SK-N-SH treated with all-trans-retinoic acid at 6 μM for 48 hours (cell line): ENCODE measurements at regions not wholly inside any gene's neighbourhood (a gene's known extent, or its start where the extent isn't known, plus 50 kb on each side); places are given as distances from the start of the nearest gene placed in this dataset.

Source experiments
- ATAC-seq: fragments of 200-7000 bp; cut with Tn5 transposase; 3 replicates; pipeline ENCODE4 v1.9.1; 2020; ENCODE audit warnings: mild to moderate bottlenecking, moderate library complexity
- ARNTL ChIP-seq: fragments of 450-650 bp; formaldehyde crosslinking; IDR thresholded peaks from 2 replicates; pipeline ENCODE4 v1.5.0; 2020; ENCODE audit warnings: low read depth, mild to moderate bottlenecking, moderate library complexity, borderline replicate concordance
- BACH2 ChIP-seq: fragments of 250-450 bp; sonication (Bioruptor Pico); IDR thresholded peaks from 2 replicates; pipeline ENCODE4 v1.9.0; 2021; ENCODE audit warnings: mild to moderate bottlenecking, borderline replicate concordance
- CREB5 ChIP-seq: fragments of 250-450 bp; sonication (Bioruptor Pico); IDR thresholded peaks from 2 replicates; pipeline ENCODE4 v1.5.1; 2020; ENCODE audit warnings: low read depth, mild to moderate bottlenecking, moderate library complexity
- CSDC2 ChIP-seq: fragments of 250-450 bp; sonication (Bioruptor Pico); IDR thresholded peaks from 2 replicates; pipeline ENCODE4 v1.5.0; 2020; ENCODE audit warnings: mild to moderate bottlenecking, moderate library complexity
- CSRNP3 ChIP-seq: fragments of 250-450 bp; sonication (Bioruptor Pico); IDR thresholded peaks from 2 replicates; pipeline ENCODE4 v1.5.1; 2021; ENCODE audit warnings: mild to moderate bottlenecking, moderate library complexity
- GLIS3 ChIP-seq: fragments of 250-450 bp; sonication (Bioruptor Pico); IDR thresholded peaks from 2 replicates; pipeline ENCODE4 v1.5.0; 2020; ENCODE audit warnings: mild to moderate bottlenecking, moderate library complexity
- PATZ1 ChIP-seq: fragments of 250-450 bp; sonication (Bioruptor Pico); IDR thresholded peaks from 2 replicates; pipeline ENCODE4 v1.8.0; 2020; ENCODE audit warnings: mild to moderate bottlenecking, moderate library complexity, borderline replicate concordance
- POU6F1 ChIP-seq: fragments of 250-450 bp; sonication (Bioruptor Pico); IDR thresholded peaks from 2 replicates; pipeline ENCODE4 v1.8.0; 2021; ENCODE audit warnings: low read depth, mild to moderate bottlenecking, moderate library complexity, borderline replicate concordance
- PPARA ChIP-seq: fragments of 250-450 bp; sonication (Bioruptor Pico); IDR thresholded peaks from 2 replicates; pipeline ENCODE4 v1.5.0; 2020; ENCODE audit warnings: mild to moderate bottlenecking, borderline replicate concordance
- RARB ChIP-seq: fragments of 250-450 bp; sonication (Bioruptor Pico); IDR thresholded peaks from 2 replicates; pipeline ENCODE4 v1.8.0; 2021; ENCODE audit warnings: mild to moderate bottlenecking, moderate library complexity
- ZC3H10 ChIP-seq: fragments of 250-450 bp; sonication (Bioruptor Pico); IDR thresholded peaks from 2 replicates; pipeline ENCODE4 v1.5.1; 2021; ENCODE audit warnings: mild to moderate bottlenecking, moderate library complexity
- ZFP3 ChIP-seq: fragments of 250-450 bp; sonication (Bioruptor Pico); IDR thresholded peaks from 2 replicates; pipeline ENCODE4 v1.5.0; 2020; ENCODE audit warnings: mild to moderate bottlenecking, moderate library complexity
- ZFP30 ChIP-seq: fragments of 450-650 bp; formaldehyde crosslinking; IDR thresholded peaks from 2 replicates; pipeline ENCODE4 v1.5.0; 2022; ENCODE audit warnings: mild to moderate bottlenecking, moderate library complexity
- ZNF565 ChIP-seq: fragments of 450-650 bp; formaldehyde crosslinking; conservative IDR thresholded peaks from 2 replicates; pipeline ENCODE4 v1.5.0; 2020; ENCODE audit warnings: low read depth, mild to moderate bottlenecking, moderate library complexity
- ZNF8 ChIP-seq: fragments of 450-650 bp; formaldehyde crosslinking; IDR thresholded peaks from 2 replicates; pipeline ENCODE4 v1.5.0; 2020; ENCODE audit warnings: mild to moderate bottlenecking, moderate library complexity
- TF ChIP-seq, protein P1 (sequence below): fragments of 250-450 bp; sonication (Bioruptor Pico); IDR thresholded peaks from 2 replicates; pipeline ENCODE4 v1.5.0; 2020; ENCODE audit warnings: mild to moderate bottlenecking, moderate library complexity

DNA sequence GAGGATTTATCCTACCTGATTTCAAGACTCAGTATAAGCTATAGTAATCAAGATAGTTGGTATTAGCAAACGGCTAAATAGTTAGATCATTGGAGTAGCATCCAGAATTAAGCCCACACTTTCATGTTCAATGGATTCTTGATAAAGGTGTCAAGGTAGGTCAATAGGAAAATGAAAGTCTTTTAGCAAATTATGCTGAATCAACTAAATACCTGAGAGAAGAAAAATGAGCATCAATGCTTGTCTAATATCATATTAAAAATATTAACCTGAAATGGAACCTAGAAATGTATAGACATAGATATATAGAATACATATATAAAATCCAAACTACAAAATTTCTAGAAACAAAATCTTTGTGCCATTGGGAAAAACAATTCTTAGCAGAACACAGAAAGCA lies 685.6 kb downstream of the DTWD2 start:
- TF ChIP-seq, protein P1, sequence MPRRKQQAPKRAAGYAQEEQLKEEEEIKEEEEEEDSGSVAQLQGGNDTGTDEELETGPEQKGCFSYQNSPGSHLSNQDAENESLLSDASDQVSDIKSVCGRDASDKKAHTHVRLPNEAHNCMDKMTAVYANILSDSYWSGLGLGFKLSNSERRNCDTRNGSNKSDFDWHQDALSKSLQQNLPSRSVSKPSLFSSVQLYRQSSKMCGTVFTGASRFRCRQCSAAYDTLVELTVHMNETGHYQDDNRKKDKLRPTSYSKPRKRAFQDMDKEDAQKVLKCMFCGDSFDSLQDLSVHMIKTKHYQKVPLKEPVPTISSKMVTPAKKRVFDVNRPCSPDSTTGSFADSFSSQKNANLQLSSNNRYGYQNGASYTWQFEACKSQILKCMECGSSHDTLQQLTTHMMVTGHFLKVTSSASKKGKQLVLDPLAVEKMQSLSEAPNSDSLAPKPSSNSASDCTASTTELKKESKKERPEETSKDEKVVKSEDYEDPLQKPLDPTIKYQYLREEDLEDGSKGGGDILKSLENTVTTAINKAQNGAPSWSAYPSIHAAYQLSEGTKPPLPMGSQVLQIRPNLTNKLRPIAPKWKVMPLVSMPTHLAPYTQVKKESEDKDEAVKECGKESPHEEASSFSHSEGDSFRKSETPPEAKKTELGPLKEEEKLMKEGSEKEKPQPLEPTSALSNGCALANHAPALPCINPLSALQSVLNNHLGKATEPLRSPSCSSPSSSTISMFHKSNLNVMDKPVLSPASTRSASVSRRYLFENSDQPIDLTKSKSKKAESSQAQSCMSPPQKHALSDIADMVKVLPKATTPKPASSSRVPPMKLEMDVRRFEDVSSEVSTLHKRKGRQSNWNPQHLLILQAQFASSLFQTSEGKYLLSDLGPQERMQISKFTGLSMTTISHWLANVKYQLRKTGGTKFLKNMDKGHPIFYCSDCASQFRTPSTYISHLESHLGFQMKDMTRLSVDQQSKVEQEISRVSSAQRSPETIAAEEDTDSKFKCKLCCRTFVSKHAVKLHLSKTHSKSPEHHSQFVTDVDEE (CRISPR knock-in tag) = no peak
- TF ChIP-seq RARB (CRISPR knock-in tag) = no peak
- TF ChIP-seq CSDC2 (CRISPR knock-in tag) = no peak
- TF ChIP-seq BACH2 (CRISPR knock-in tag) = no peak
- TF ChIP-seq ZNF8 = no peak
- TF ChIP-seq ZC3H10 (CRISPR knock-in tag) = no peak
- no peak for TF ChIP-seq CREB5
- ATAC-seq = no peak

GRCh38 chr5:118301696-118302095 lies 686.7 kb downstream of the DTWD2 start:
- TF ChIP-seq GLIS3 (no peak), ARNTL (CRISPR knock-in tag) (no peak), RARB (CRISPR knock-in tag) (no peak), POU6F1 (CRISPR knock-in tag) (no peak)
- no peak for ATAC-seq

DNA sequence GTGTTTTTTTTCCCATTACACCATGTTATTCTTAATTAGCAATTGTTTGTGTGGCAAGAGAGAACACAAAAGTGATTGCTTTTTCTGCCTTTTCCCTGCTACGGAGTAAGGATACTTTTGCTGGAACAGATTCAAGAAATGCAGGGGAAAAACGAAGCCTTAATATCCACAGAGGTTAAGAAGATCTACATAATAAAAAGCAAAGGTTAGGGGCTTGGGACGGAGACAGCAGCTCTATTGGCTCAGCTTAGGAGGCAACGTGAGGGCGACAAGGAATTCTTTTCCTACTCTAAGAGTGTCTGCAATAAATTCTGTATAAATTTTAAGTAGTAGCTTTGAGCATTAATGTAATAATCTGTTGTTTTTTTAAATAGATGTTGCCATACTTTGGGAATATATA lies 693.3 kb downstream of the DTWD2 start:
- TF ChIP-seq ARNTL (CRISPR knock-in tag) (no peak), GLIS3 (no peak), PPARA (CRISPR knock-in tag) (no peak), ZFP30 (CRISPR knock-in tag) (no peak), ZNF565 (no peak), ZFP3 (CRISPR knock-in tag) (no peak), RARB (CRISPR knock-in tag) (no peak), ZNF8 (no peak), POU6F1 (CRISPR knock-in tag) (no peak), CSRNP3 (CRISPR knock-in tag) (no peak), PATZ1 (CRISPR knock-in tag) (no peak)
- TF ChIP-seq, protein P1 (CRISPR knock-in tag) = no peak
- no peak for ATAC-seq
